IPS-18c (cell line): ENCODE measurements at regions not wholly inside any gene's neighbourhood (a gene's known extent, or its start where the extent isn't known, plus 50 kb on each side); places are given as distances from the start of the nearest gene placed in this dataset.

Experiments used
- H3K4me3 ChIP-seq: 2 replicates; pipeline ENCODE4 v1.7.0; 2013; ENCODE audit warnings: low read depth, mild to moderate bottlenecking, low read length, moderate library complexity; ENCODE audit not compliant: insufficient read depth
- H3K9me3 ChIP-seq: one replicate; pipeline ENCODE4 v1.6.1; 2013; ENCODE audit warnings: mild to moderate bottlenecking, low read length, moderate library complexity; ENCODE audit not compliant: control insufficient read depth, insufficient read depth

- Histone ChIP-seq H3K4me3 (peak overlapping the region; percentile 24), H3K9me3 (no peaks in the 10 kb centered on the region)
Observed at GRCh38 chr2:120867290-120868241, 131.9 kb downstream of the GLI2 start.

GRCh38 chr2:120868366-120868765, 132.7 kb downstream of the GLI2 start:
- no peaks in the 10 kb centered on the region for H3K9me3 ChIP-seq
- no peak overlapping the region for H3K4me3 ChIP-seq

GRCh38 chr2:120869036-120869729, 133.5 kb downstream of the GLI2 start:
- H3K9me3 ChIP-seq = no peaks in the 10 kb centered on the region
- H3K4me3 ChIP-seq = no peak overlapping the region

DNA sequence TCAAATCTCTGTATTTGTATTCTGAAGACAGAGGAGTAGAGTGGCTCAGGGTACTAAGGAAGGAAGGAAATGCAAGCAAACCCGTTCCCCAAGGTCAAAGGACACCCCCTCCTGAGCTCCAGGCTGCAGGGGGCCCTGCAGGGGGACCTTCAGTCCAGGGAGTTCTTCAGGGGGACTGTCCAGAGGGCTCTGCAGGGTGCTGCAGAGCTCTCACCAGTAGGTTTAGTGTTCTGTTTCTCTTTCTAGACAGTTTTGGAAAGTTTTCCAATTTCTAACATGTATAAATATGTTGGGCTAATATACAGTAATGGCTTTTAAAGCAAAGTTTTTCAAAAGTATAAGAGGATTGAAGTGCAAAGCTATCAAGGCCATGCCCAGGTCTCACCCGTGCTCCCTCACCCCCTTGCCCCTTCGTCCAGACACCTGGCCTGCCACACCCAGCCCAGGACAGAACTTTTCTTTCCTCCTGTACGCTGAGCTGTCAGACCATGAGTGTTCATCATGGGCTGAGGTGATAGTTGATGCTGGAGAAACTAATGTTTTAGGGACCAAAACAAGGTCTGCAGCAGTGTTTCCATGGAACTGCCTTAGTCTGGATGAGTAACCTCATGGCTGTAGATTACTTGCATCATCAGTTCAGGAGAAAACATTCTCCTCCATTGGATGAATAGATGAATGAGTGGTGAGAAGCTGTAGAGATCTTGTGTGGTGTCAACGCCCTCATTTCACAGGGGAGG, 134.2 kb downstream of the GLI2 start:
- Histone ChIP-seq H3K4me3 (no peak overlapping the region), H3K9me3 (no peaks in the 10 kb centered on the region)

- Histone ChIP-seq H3K4me3 (no peak overlapping the region), H3K9me3 (no peaks in the 10 kb centered on the region)
Observed at GRCh38 chr2:120870467-120870788, 134.8 kb downstream of the GLI2 start.

DNA sequence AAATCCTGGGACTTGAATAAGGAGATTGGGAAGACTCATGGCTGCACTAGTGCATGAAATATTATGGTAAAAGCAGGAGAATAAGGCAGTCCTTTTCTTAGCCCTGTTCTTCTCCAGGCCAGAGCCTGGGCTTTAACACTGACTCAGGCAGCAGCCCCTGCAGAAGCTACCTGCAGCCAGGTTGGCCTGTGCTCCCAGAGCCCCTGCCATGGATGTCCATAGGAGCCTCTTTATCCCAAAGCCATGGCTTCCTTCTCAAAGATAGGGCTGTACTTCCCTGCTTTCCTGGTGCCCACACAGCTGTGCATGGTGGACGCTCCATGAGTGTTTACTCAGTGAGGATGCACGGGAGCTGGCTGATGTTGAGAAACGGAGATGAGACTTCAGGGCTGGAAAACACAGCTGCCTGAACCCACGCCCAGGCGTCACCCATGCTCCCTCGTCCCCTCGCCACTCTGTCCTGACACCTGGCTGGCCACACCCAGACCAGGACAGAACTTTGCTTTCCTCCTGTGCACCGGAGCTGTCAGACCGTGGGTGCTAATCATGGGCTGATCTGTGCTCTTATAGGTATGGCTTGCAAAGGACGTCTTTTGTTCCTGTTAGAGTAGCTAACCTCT, 135.5 kb downstream of the GLI2 start:
- H3K4me3 ChIP-seq = no peak overlapping the region
- no peaks in the 10 kb centered on the region for H3K9me3 ChIP-seq

DNA sequence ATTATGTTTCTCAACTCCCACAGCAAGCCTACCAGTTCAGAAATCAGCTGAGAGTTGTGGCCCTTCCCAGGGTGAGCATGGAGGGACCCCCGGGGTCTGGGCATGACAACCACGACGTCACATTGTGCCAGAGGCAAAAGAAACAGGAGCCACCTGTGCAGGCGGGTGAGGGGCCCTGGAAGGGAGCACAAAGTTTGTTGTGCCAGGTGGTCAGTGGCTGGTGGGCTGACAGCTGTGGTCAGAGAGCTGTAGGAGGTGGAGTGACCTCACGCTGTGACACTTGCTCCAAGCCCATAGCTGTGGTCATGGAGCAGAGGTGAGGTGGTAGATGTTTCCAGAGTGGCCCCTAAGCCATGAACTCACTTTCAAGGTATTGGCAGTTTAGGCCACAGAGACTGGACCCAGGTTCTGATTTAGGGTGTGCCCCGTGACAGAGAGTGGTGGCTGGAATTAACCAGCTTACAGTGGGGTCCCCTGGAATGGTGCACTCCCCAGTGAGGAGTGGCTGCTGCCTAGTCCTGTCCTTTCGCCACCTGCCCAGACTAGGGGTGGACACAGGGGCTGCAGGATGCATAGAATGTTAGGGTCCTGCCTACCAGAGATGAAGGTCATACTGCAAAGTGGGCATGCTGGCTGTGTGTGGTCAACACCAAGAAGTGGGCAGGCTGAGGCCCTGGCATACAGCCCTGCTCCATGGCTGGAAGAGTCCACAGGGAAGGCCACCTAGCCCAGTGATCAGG, 136.4 kb downstream of the GLI2 start:
- Histone ChIP-seq H3K9me3 (no peaks in the 10 kb centered on the region), H3K4me3 (no peak overlapping the region)

DNA sequence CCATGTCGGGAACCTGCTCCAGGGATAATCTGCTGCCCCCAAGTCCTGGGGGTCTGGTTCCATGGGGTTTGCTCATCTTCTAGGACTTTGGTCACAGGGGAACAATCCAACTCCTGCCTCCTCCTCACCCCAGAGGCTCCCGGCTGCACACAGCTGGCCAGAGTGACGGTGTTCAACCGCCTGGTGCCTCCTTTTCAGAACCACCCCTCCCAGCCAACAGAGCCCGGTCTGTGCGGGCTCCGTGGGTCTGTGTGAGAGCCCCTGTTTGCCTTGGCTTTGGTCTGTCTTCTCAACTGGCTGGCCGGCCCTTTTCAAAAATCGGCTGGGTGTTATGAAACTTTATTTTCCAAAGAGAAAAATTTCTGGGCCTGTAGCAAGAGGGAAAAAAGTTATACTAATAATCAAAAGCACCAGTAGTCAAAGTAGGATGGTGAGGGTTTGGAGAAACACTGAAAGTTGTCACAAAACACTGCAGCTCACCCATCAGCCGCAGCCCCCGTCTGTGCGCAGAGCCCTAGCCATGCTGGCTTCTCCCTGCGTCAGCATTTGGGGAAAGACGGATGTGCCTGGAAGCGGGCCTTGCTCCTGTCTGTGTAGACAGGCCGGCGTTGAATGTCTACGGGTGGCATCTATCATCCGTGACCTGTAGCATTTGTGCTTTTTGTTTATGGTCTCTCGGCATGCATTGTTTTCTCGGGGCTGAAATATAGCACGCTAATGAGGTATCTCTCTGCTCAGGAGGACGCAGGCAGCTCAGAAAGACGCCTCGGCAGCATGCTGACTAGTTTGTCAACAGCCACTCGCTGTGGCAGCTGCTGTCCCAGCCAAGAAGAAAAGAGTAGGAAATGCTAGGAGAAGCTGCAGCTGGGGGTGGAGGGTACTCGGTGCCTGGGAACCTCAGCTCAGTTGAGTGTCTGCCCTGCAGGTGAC, 138.6 kb downstream of the GLI2 start:
- Histone ChIP-seq H3K9me3 (no peaks in the 10 kb centered on the region), H3K4me3 (no peak overlapping the region)

DNA sequence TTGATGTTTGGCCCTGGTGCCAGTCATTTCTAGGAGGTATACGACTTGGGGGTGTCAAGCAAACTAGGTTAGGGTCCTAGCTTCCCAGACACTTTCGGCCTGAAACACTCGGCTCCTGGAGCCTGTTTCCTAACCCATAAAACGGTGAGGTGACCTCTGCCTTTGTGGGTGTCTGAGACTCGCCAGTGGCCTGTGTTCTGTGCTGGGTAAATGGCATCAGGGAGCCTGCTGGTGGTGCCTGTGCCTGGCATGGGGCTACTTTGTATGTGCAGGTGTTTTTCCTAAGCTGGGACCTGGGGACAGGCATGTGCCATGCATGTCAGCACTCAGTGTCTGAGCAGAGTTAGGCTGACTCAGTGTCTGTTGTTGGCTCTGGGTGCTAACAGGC, 139.2 kb downstream of the GLI2 start:
- no peaks in the 10 kb centered on the region for H3K9me3 ChIP-seq
- H3K4me3 ChIP-seq = no peak overlapping the region

DNA sequence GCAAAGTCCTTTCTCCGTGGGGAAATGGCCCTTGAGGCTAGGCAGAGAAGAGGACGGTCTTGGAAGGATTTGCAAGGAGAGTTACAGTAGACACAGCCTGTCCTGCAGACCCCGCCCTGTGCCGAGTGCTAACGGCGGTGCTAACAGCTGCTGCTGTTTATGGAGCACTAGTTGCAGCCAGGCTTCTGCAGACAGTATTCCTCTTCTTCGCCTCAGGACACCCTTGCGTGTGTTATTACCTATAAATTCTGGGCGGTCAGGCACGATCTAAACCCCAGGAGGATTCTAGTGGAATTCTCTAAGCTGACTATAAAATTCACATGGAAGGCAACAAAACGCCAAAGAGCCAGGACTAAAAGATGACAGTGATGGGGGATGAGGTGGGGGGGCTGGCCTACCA, 139.8 kb downstream of the GLI2 start:
- H3K4me3 ChIP-seq = no peak overlapping the region
- no peaks in the 10 kb centered on the region for H3K9me3 ChIP-seq

- Histone ChIP-seq H3K9me3 (no peaks in the 10 kb centered on the region), H3K4me3 (no peak overlapping the region)
Observed at GRCh38 chr2:120876526-120877280, 141.0 kb downstream of the GLI2 start.

- no peaks in the 10 kb centered on the region for H3K9me3 ChIP-seq
- no peak overlapping the region for H3K4me3 ChIP-seq
Observed at GRCh38 chr2:120877409-120877808, 141.7 kb downstream of the GLI2 start.

GRCh38 chr2:120878970-120879369, 143.3 kb downstream of the GLI2 start:
- H3K4me3 ChIP-seq = no peak overlapping the region
- no peaks in the 10 kb centered on the region for H3K9me3 ChIP-seq

- H3K9me3 ChIP-seq = no peaks in the 10 kb centered on the region
- no peak overlapping the region for H3K4me3 ChIP-seq
Observed at GRCh38 chr2:120879431-120880295, 144.0 kb downstream of the GLI2 start.

DNA sequence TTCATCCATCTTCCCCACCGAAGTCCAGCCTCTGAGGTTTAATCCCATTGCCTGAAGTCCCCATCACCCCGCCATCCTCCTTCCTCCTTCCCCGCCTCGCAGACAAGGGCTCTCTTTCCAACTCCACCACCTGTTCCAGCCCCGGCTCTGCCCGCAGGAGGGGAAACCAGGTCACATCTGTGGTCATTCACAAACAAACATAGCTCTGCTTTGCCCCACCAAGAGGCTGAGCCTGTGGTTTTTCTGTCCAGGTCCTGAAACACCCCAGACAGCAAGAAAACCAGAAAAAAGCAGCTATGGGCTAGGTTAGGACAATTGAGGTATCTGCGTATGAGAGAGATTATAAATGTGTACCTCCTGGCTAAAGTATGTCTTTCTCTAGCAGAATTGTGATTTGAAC, 144.7 kb downstream of the GLI2 start:
- H3K9me3 ChIP-seq = no peaks in the 10 kb centered on the region
- no peak overlapping the region for H3K4me3 ChIP-seq
